ENCODE measurements at regions not wholly inside any gene's neighbourhood (a gene's known extent, or its start where the extent isn't known, plus 50 kb on each side); places are given as distances from the start of the nearest gene placed in this dataset.

GRCh38 chr21:38742580-38743260 lies 63.0 kb upstream of the ETS2 start:
- TF ChIP-seq CTCF (IDR thresholded peaks at IDR 0.05; ENCODE audit: insufficient read depth, low read length, poor library complexity, severe bottlenecking) (no peak), EZH2phosphoT487 (conservative IDR thresholded peaks at IDR 0.05; ENCODE audit: low read length) (no peak)

All from SU-DHL-6 (cell line).